ENCODE measurements at regions not wholly inside any gene's neighbourhood (a gene's known extent, or its start where the extent isn't known, plus 50 kb on each side); places are given as distances from the start of the nearest gene placed in this dataset.

- in situ Hi-C loops (cut with HindIII; ENCODE audit: low pct_unique_long_range_greater_than_20kb, low sequenced_read_pairs): no loop called here
- no peak for DNase-seq (ENCODE audit: low read depth in 1 of 2, low spot score in 1 of 2)
- no peak for TF ChIP-seq JUND (IDR thresholded peaks at IDR 0.05; ENCODE audit: low read depth)
Observed at GRCh38 chr10:106520698-106521097, 643.8 kb downstream of the SORCS1 start.

GRCh38 chr10:106519376-106520030 is 645.0 kb downstream of the SORCS1 start:
- DNase-seq (ENCODE audit: low read depth in 1 of 2, low spot score in 1 of 2): no peak
- no peak for TF ChIP-seq JUND (IDR thresholded peaks at IDR 0.05; ENCODE audit: low read depth)
- in situ Hi-C loops (cut with HindIII; ENCODE audit: low pct_unique_long_range_greater_than_20kb, low sequenced_read_pairs): no loop called here

- in situ Hi-C loops (cut with HindIII; ENCODE audit: low pct_unique_long_range_greater_than_20kb, low sequenced_read_pairs): no loop called here
- no peak for TF ChIP-seq JUND (IDR thresholded peaks at IDR 0.05; ENCODE audit: low read depth)
- no peak for DNase-seq (ENCODE audit: low read depth in 1 of 2, low spot score in 1 of 2)
Observed at GRCh38 chr10:106515206-106515790, 649.2 kb downstream of the SORCS1 start.

GRCh38 chr10:106513352-106513771 is 651.1 kb downstream of the SORCS1 start:
- no peak for DNase-seq (ENCODE audit: low read depth in 1 of 2, low spot score in 1 of 2)
- TF ChIP-seq JUND (IDR thresholded peaks at IDR 0.05; ENCODE audit: low read depth): no peak
- in situ Hi-C loops (cut with HindIII; ENCODE audit: low pct_unique_long_range_greater_than_20kb, low sequenced_read_pairs): no loop called here

- TF ChIP-seq JUND (IDR thresholded peaks at IDR 0.05; ENCODE audit: low read depth): no peak
- no peak for DNase-seq (ENCODE audit: low read depth in 1 of 2, low spot score in 1 of 2)
- in situ Hi-C loops (cut with HindIII; ENCODE audit: low pct_unique_long_range_greater_than_20kb, low sequenced_read_pairs): no loop called here
Observed at GRCh38 chr10:106511917-106512316, 652.6 kb downstream of the SORCS1 start.

- in situ Hi-C loops (cut with HindIII; ENCODE audit: low pct_unique_long_range_greater_than_20kb, low sequenced_read_pairs): no loop called here
Observed at GRCh38 chr10:106508950-106509349, 655.6 kb downstream of the SORCS1 start.

GRCh38 chr10:106506526-106507283 is 657.8 kb downstream of the SORCS1 start:
- TF ChIP-seq JUND (IDR thresholded peaks at IDR 0.05; ENCODE audit: low read depth): no peak
- in situ Hi-C loops (cut with HindIII; ENCODE audit: low pct_unique_long_range_greater_than_20kb, low sequenced_read_pairs): no loop called here
- DNase-seq (ENCODE audit: low read depth in 1 of 2, low spot score in 1 of 2): no peak

More at GRCh38 chr10:106508950-106509349, 655.6 kb downstream of the SORCS1 start:
- no peak for DNase-seq (ENCODE audit: low read depth in 1 of 2, low spot score in 1 of 2)
- TF ChIP-seq JUND (IDR thresholded peaks at IDR 0.05; ENCODE audit: low read depth): no peak

GRCh38 chr10:106504536-106504935 is 660.0 kb downstream of the SORCS1 start:
- in situ Hi-C loops (cut with HindIII; ENCODE audit: low pct_unique_long_range_greater_than_20kb, low sequenced_read_pairs): no loop called here
- no peak for DNase-seq (ENCODE audit: low read depth in 1 of 2, low spot score in 1 of 2)
- TF ChIP-seq JUND (IDR thresholded peaks at IDR 0.05; ENCODE audit: low read depth): no peak

- in situ Hi-C loops (cut with HindIII; ENCODE audit: low pct_unique_long_range_greater_than_20kb, low sequenced_read_pairs): no loop called here
- TF ChIP-seq JUND (IDR thresholded peaks at IDR 0.05; ENCODE audit: low read depth): no peak
- DNase-seq (ENCODE audit: low read depth in 1 of 2, low spot score in 1 of 2): no peak
Observed at GRCh38 chr10:106502641-106503040, 661.9 kb downstream of the SORCS1 start.

GRCh38 chr10:106500925-106501525 is 663.5 kb downstream of the SORCS1 start:
- no peak for DNase-seq (ENCODE audit: low read depth in 1 of 2, low spot score in 1 of 2)
- TF ChIP-seq JUND (IDR thresholded peaks at IDR 0.05; ENCODE audit: low read depth): no peak
- in situ Hi-C loops (cut with HindIII; ENCODE audit: low pct_unique_long_range_greater_than_20kb, low sequenced_read_pairs): no loop called here

GRCh38 chr10:106500041-106500924 is 664.2 kb downstream of the SORCS1 start:
- no peak for TF ChIP-seq JUND (IDR thresholded peaks at IDR 0.05; ENCODE audit: low read depth)
- in situ Hi-C loops (cut with HindIII; ENCODE audit: low pct_unique_long_range_greater_than_20kb, low sequenced_read_pairs): no loop called here
- no peak for DNase-seq (ENCODE audit: low read depth in 1 of 2, low spot score in 1 of 2)

- in situ Hi-C loops (cut with HindIII; ENCODE audit: low pct_unique_long_range_greater_than_20kb, low sequenced_read_pairs): no loop called here
- DNase-seq (ENCODE audit: low read depth in 1 of 2, low spot score in 1 of 2): no peak
- TF ChIP-seq JUND (IDR thresholded peaks at IDR 0.05; ENCODE audit: low read depth): no peak
Observed at GRCh38 chr10:106499448-106499847, 665.1 kb downstream of the SORCS1 start.

Data from T47D (cell line).